ENCODE measurements at regions not wholly inside any gene's neighbourhood (a gene's known extent, or its start where the extent isn't known, plus 50 kb on each side); places are given as distances from the start of the nearest gene placed in this dataset.

GRCh38 chr16:73737637-73738036, 559.0 kb upstream of the PSMD7 start:
- DNase-seq: no peak

DNA sequence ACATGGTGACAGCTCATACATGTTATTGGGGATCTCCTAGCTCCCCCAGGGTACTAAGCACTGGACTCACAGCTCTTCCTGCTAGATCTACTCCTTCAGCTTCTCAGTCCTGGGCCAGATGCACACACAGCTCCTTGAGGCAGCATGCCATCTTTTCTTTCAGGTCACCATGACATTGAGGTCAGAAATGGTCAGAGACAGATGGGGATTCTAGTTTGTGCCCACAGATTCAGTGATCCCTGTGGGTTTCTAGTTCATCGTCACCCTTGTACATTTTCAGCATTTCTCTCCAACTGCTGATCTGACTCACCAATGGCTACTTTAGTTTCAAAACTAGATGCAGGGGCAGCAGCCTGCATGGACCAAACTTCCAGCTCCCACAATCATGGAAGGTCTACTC, 560.7 kb upstream of the PSMD7 start:
- no peak for DNase-seq

DNA sequence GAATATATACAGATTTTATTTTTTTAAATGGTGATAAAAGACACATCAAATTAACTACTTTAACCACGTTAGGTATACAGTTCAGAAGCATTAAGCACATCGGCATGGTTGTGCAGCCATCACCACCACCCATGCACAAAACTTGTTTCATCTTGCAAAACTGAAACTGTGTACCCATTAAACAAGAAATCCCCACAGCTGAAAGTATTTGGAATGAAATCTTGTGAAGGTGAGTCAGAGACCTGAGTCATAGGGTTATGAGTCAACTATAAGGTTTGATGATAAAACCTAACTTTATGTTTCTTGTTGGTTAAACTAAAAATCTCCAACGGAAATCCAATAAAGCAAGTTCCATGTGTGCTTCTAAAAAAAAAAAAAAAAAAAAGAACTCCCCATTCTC, 561.6 kb upstream of the PSMD7 start:
- no peak for DNase-seq

DNA sequence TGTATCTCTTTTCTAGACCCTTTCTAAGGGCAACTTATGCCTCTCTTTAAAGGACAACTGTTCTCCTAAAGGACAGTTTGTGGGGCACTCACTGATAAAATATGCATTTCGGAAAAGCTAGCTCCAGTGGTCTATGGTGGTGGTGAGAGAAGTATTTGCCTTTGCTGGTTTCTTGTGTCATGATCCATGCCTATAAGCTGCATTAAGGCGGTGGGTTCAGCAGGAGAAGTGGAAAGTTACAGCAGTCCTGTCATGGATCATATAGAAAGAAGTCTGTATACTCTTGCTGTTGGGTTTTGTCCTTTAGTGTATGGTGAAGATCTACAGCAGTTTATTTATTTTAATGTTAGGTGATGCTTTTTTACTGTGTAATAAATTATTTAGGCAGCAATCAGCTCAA, 563.9 kb upstream of the PSMD7 start:
- no peak for DNase-seq

DNA sequence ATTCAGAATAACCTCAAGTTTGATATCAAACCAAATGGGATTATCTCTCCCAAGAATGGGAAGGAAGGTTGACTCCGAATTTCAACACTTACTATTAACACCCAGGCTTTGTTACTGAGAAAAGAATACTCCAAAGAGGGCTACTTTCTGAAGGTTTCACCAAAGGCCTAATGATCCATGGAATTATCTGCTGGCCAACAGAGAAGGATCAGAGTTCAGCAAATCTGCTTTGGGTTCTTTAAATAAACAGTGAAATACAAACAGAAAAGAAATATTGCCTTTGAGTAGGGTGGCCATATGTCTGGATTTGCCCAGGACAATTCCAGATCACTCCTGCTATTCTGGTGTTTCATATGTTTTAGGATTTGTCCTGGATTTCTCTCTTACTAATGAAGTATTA, 564.5 kb upstream of the PSMD7 start:
- no peak for DNase-seq

DNA sequence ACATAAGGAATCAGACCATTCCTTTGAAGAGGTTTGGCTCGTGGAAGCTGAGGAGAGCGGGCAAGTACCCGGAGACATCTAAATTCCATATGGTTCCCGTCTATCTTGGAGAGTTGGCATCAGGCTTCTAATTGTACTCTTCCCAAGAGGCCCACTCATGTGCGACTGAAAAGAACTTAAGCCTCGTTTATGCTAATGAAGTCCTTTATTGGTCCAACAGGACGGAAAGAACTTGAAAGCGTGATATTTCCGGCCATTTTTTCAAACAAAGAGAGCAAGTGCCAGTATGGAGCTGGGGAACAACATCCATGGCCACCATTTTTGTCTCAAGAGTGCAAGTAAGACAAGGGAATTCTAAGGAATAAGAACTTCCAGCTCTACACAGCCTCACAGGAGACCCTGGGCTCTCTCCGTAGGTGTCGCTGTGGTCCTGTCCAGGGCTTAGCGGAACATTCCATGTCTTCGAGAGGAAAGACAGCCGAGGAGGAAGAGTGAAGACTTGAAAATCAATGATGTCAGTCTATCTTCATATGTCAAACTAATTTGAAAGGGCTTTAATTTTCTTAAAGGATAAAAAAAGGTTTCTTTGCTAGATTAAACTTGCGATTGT, 566.0 kb upstream of the PSMD7 start:
- no peak for DNase-seq

- DNase-seq: no peak
These were observed 571.5 kb upstream of the PSMD7 start for GRCh38 chr16:73725156-73725555.

DNA sequence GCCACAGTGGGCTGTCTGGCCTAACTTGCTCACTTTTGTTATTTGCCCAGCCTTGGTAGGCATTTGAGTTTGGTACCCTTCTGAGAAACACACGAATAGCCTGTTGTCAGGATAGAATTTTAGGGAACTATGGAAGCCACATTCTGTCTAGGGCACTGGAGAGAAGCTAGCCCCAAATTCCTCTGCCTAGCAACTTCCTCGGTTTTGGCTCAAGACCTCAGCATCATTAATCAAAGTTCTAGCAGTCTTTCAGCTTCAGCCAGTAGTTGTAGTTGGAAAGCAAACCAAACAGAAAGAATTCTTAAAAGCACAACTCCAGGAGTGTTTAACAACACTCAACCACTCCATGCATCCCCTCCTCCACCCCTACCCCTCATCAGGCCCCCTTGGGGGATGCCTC, 572.1 kb upstream of the PSMD7 start:
- no peak for DNase-seq

GRCh38 chr16:73717266-73717974, 579.2 kb upstream of the PSMD7 start:
- DNase-seq: no peak

- DNase-seq: no peak
These were observed 581.6 kb upstream of the PSMD7 start for GRCh38 chr16:73714976-73715375.

DNA sequence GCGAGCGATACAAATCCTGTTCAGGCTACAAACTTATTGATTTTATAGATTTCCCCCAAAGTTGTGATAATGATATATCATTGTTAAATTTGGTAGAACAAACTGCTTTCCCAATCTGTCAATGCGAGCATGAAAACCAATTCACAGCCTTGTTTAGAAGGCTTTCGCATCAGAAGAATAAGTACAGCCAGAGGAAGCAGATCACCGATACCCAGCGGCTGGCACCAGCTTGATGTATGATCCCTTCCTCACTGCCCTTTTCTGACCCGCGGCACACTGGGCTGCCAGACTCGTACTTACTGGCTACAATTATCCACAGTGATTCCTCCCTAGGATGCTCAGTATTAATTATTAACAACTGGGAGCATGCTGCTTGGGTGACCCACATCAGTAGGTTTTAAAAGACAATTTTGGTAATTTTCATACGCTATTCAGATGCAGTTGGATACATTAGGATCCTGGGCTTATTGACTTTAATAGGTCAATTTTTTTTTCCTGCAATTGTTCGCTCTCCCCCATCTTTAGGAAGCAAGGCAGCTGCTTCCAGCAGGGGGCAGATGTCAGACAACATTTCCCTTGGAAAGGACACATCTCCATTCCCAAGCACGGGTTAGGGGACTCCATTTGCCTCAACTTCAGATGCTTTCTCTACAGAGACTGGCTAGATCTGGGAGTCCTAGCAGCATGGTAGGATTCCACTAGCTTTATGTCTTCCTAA, 582.7 kb upstream of the PSMD7 start:
- no peak for DNase-seq

- DNase-seq: no peak
These were observed 583.4 kb upstream of the PSMD7 start for GRCh38 chr16:73713251-73713650.

GRCh38 chr16:73711406-73712080, 585.1 kb upstream of the PSMD7 start:
- no peak for DNase-seq

GRCh38 chr16:73710526-73710925, 586.1 kb upstream of the PSMD7 start:
- no peak for DNase-seq

DNA sequence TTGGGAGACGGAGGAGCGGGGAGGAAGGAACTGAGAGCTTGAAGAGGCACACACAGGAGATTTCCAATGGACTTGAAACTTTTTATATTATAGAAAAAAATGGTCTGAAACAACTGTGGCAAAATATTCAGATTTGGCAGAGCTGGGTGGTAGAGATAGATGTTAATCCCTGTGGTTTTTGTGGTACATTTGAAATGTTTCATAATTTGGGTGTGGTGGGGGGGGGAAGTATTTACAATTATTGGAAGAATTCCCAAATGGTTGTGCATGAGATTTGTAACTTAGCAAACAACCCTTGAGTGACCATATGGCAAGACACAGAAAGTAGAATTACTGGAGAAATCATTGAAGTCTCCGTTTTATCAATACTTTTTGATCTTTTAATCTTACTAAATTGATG, 588.8 kb upstream of the PSMD7 start:
- no peak for DNase-seq

GRCh38 chr16:73703891-73704290, 592.7 kb upstream of the PSMD7 start:
- no peak for DNase-seq

- no peak for DNase-seq
These were observed 599.3 kb upstream of the PSMD7 start for GRCh38 chr16:73697336-73697735.

GRCh38 chr16:73692861-73693260, 603.8 kb upstream of the PSMD7 start:
- no peak for DNase-seq

- no peak for DNase-seq
These were observed 612.8 kb upstream of the PSMD7 start for GRCh38 chr16:73683804-73684203.

DNA sequence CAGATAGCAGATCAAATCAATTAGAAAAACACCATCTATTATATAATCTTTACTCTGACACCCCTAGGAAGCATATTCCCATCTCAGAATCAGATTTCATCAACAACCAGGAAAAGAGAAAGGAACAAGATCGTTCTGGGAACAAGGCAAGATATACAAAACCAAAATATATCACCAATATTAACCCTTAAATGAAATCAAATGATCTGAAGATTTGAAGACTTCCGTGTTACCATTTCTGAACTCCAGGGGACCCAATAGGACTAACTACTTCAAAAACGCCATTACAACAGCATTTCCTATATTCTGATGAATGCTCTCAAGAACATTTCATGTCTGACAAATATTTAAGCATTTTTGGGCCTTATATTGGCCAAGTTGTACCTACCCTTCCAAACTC, 624.2 kb upstream of the ZFHX3 start:
- DNase-seq: no peak

DNA sequence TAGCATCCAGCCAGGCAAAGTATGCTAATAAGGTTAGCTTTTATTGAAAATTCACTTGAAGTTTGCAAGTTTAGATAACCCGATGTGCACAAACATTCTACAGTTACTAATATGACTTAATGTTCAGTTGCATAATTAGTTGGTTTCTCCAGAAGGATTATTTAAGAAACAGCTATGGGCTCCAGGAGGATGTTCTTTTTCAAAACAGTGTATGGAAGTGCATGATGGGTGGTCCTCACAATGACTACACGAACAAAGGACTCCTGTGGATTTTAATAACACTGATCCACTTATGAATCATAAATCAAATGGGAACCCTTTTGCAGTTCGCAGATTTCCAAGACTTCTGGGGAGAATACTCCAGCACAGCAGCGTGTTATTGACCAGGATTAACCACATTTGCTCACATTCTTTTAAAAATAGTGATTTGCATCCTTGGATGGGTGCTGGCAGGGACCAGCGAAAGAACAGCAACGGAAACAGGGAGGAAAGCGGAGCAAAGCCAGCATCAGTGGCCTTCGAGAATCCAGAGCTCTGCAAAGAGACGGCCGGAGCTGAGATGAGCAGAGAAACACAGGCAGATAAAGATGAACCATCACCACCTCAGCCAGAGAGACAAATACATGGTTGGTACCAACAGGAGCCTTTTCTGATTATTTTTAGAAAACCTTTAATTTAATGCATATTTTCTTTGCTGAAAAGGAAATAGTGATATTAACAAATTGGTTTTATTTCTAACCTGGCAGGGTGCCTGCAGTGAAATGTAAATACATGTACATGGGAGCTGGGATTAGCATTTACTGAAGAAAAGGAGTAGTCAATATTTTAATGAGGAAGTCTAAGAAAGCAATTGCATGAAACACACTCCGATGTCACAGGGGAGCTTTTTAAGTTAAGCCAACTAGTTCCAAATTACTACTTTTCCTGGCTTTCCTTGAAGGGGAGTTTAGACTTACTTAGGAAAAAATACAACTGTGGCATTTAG, 623.2 kb upstream of the ZFHX3 start:
- no peak for DNase-seq

GRCh38 chr16:73669535-73670274, 621.8 kb upstream of the ZFHX3 start:
- DNase-seq: no peak
